Smooth muscle cell (in vitro differentiated cells): ENCODE measurements at regions not wholly inside any gene's neighbourhood (a gene's known extent, or its start where the extent isn't known, plus 50 kb on each side); places are given as distances from the start of the nearest gene placed in this dataset.

Source experiments
- DNase-seq: peaks from one replicate; lab custom pipeline; 2025; ENCODE audit not compliant: unreplicated experiment; lab: John Stamatoyannopoulos, UW
- H2AFZ ChIP-seq: fragments of 200-600 bp; sonication (generic); 2 replicates; pipeline ENCODE4 v1.6.0; 2016; ENCODE audit warnings: antibody characterized with exemption, low read depth, mild to moderate bottlenecking
- H3F3A ChIP-seq: fragments of 200-600 bp; sonication (generic); 2 replicates; pipeline ENCODE4 v1.6.0; 2017; ENCODE audit warnings: antibody characterized with exemption, low read depth
- H3K27ac ChIP-seq: fragments of 200-600 bp; sonication (generic); 2 replicates; pipeline ENCODE4 v1.5.1; 2016; ENCODE audit warnings: low read depth, mild to moderate bottlenecking
- H3K27me3 ChIP-seq: fragments of 200-600 bp; sonication (generic); 2 replicates; pipeline ENCODE4 v1.6.1; 2016; ENCODE audit warnings: low read depth, mild to moderate bottlenecking
- H3K36me3 ChIP-seq: fragments of 200-600 bp; sonication (generic); 2 replicates; pipeline ENCODE4 v1.5.1; 2016; ENCODE audit warnings: low read depth
- H3K4me1 ChIP-seq: fragments of 200-600 bp; sonication (generic); 2 replicates; pipeline ENCODE4 v1.5.1; 2016; ENCODE audit warnings: low read depth
- H3K4me2 ChIP-seq: fragments of 200-600 bp; sonication (generic); 2 replicates; pipeline ENCODE4 v1.6.0; 2016; ENCODE audit warnings: mild to moderate bottlenecking
- H3K4me3 ChIP-seq: fragments of 200-600 bp; sonication (generic); 2 replicates; pipeline ENCODE4 v1.5.1; 2016; ENCODE audit warnings: mild to moderate bottlenecking
- H3K79me2 ChIP-seq: fragments of 200-600 bp; sonication (generic); 2 replicates; pipeline ENCODE4 v1.6.0; 2016; ENCODE audit warnings: low read depth, mild to moderate bottlenecking
- H3K9ac ChIP-seq: fragments of 200-600 bp; sonication (generic); 2 replicates; pipeline ENCODE4 v1.6.0; 2016; ENCODE audit warnings: low read depth
- H3K9me3 ChIP-seq: fragments of 200-600 bp; sonication (generic); replicated peaks from 2 replicates; pipeline ENCODE4 v1.5.1; 2016; ENCODE audit warnings: low read depth
- H4K20me1 ChIP-seq: fragments of 200-600 bp; sonication (generic); 2 replicates; pipeline ENCODE4 v1.6.0; 2016; ENCODE audit warnings: low read depth
- CTCF ChIP-seq: fragments of 200-600 bp; sonication (generic); IDR thresholded peaks from 2 replicates; pipeline ENCODE4 v1.5.1; 2017; ENCODE audit warnings: borderline replicate concordance, mild to moderate bottlenecking, antibody characterized with exemption; ENCODE audit not compliant: insufficient read depth, poor library complexity, severe bottlenecking
- WGBS: methylation state at CpG from one replicate; pipeline ENCODE4 v1.1.7; 2016; ENCODE audit warnings: low lambda C conversion rate; 5-methylcytosine and 5-hydroxymethylcytosine counted together

- no peaks in the 10 kb centered on the region for H3K9me3 ChIP-seq
- no peak overlapping the region for H3K9ac ChIP-seq
- H3F3A ChIP-seq: no peaks in the 10 kb centered on the region
- no peak overlapping the region for H3K4me2 ChIP-seq
- 88% methylated on average over 2 of the region's 2 CpGs for WGBS
- H3K79me2 ChIP-seq: no peaks in the 10 kb centered on the region
- H3K27me3 ChIP-seq: no peaks in the 10 kb centered on the region
- H2AFZ ChIP-seq: no peak overlapping the region
- DNase-seq: no peak
- H3K36me3 ChIP-seq: no peaks in the 10 kb centered on the region
- no peak for TF ChIP-seq CTCF
- H3K27ac ChIP-seq: no peak overlapping the region
- H4K20me1 ChIP-seq: no peaks in the 10 kb centered on the region
- H3K4me1 ChIP-seq: no peaks in the 10 kb centered on the region
- H3K4me3 ChIP-seq: no peak overlapping the region
Measured at GRCh38 chr4:106454021-106454420, 85.4 kb upstream of the GIMD1 start.

- no peak for TF ChIP-seq CTCF
- H3K36me3 ChIP-seq: no peaks in the 10 kb centered on the region
- no peak overlapping the region for H2AFZ ChIP-seq
- no peak overlapping the region for H3K4me3 ChIP-seq
- 91% methylated on average over 1 of the region's 1 CpG for WGBS
- no peaks in the 10 kb centered on the region for H3K27me3 ChIP-seq
- no peaks in the 10 kb centered on the region for H3K79me2 ChIP-seq
- no peak overlapping the region for H3K9ac ChIP-seq
- no peaks in the 10 kb centered on the region for H4K20me1 ChIP-seq
- no peak for DNase-seq
- no peaks in the 10 kb centered on the region for H3K4me1 ChIP-seq
- no peak overlapping the region for H3K27ac ChIP-seq
- no peaks in the 10 kb centered on the region for H3K9me3 ChIP-seq
- H3K4me2 ChIP-seq: no peak overlapping the region
- no peaks in the 10 kb centered on the region for H3F3A ChIP-seq
Measured at GRCh38 chr4:106451091-106451490, 82.5 kb upstream of the GIMD1 start.

GRCh38 chr4:106450249-106450648 lies 81.7 kb upstream of the GIMD1 start:
- Histone ChIP-seq H3K4me1 (no peaks in the 10 kb centered on the region), H3K79me2 (no peaks in the 10 kb centered on the region), H2AFZ (no peak overlapping the region), H4K20me1 (no peaks in the 10 kb centered on the region), H3K27ac (no peak overlapping the region), H3K4me2 (no peak overlapping the region), H3K27me3 (no peaks in the 10 kb centered on the region), H3F3A (no peaks in the 10 kb centered on the region), H3K36me3 (no peaks in the 10 kb centered on the region), H3K4me3 (no peak overlapping the region), H3K9me3 (no peaks in the 10 kb centered on the region), H3K9ac (no peak overlapping the region)
- no peak for DNase-seq
- no peak for TF ChIP-seq CTCF
- WGBS: 94% methylated on average over 3 of the region's 3 CpGs

- Histone ChIP-seq H3K79me2 (no peaks in the 10 kb centered on the region), H3K4me1 (no peaks in the 10 kb centered on the region), H2AFZ (no peak overlapping the region), H3K4me2 (no peak overlapping the region), H3K27ac (no peak overlapping the region), H3K4me3 (no peak overlapping the region), H3K27me3 (no peaks in the 10 kb centered on the region), H3K36me3 (no peaks in the 10 kb centered on the region), H3K9me3 (no peaks in the 10 kb centered on the region), H3K9ac (no peak overlapping the region), H4K20me1 (no peaks in the 10 kb centered on the region), H3F3A (no peaks in the 10 kb centered on the region)
- DNase-seq: no peak
- TF ChIP-seq CTCF: no peak
- whole genome bisulfite sequencing: 74% methylated on average over 2 of the region's 2 CpGs
Measured at GRCh38 chr4:106444557-106444956, 76.0 kb upstream of the GIMD1 start.
